ENCODE measurements at regions not wholly inside any gene's neighbourhood (a gene's known extent, or its start where the extent isn't known, plus 50 kb on each side); places are given as distances from the start of the nearest gene placed in this dataset.

DNA sequence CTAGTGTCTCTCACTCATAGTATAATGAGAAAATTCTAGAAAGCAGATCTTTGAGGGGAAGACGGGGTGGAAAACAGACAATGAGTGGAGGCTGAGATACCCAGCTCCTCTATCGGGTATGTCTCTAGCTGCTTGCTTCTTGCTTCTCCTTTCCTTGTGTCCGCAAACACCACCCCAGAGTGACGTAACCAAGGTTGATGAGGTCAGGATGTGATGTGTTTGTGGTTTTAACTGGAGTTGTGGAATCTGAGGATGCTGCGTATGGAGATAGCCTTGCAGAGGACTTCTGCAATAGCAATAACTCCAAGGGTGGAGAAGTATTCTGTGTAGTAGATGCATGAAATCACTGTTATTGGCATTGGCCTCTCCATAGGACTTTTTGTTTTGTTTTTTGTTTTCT is 132.7 kb upstream of the IFNGR1 start:
- no peak overlapping the region for H3K4me3 ChIP-seq (ENCODE audit: low read depth, low read length)
- TF ChIP-seq, protein P1, sequence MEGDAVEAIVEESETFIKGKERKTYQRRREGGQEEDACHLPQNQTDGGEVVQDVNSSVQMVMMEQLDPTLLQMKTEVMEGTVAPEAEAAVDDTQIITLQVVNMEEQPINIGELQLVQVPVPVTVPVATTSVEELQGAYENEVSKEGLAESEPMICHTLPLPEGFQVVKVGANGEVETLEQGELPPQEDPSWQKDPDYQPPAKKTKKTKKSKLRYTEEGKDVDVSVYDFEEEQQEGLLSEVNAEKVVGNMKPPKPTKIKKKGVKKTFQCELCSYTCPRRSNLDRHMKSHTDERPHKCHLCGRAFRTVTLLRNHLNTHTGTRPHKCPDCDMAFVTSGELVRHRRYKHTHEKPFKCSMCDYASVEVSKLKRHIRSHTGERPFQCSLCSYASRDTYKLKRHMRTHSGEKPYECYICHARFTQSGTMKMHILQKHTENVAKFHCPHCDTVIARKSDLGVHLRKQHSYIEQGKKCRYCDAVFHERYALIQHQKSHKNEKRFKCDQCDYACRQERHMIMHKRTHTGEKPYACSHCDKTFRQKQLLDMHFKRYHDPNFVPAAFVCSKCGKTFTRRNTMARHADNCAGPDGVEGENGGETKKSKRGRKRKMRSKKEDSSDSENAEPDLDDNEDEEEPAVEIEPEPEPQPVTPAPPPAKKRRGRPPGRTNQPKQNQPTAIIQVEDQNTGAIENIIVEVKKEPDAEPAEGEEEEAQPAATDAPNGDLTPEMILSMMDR (IDR thresholded peaks at IDR 0.05; ENCODE audit: low read depth, low read length): no peak
- peak; percentile 30 for DNase-seq (ENCODE audit: low read depth, low spot score)
- in situ Hi-C loops (cut with HindIII; ENCODE audit: low sequenced_read_pairs): no loop called here

DNA sequence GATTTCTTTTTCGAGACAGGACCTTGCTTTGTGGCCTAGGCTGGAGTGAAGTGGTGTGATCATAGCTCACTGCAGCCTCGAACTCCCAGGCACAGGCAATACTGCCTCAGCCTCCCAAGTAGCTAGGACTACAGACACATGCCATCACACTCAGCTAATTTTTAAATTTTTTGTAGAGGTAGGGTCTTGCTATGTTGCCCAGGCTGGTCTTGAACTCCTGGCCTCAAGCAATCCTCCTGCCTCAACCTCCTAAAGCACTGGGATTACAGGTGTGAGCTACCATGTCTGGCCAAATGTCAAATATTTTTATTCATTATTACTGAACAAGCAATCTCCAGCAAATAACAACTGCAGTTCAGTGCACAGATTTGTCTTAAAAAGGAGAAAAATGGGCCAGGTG is 131.7 kb upstream of the IFNGR1 start:
- no peak overlapping the region for H3K4me3 ChIP-seq (ENCODE audit: low read depth, low read length)
- no peak for DNase-seq (ENCODE audit: low read depth, low spot score)
- in situ Hi-C loops (cut with HindIII; ENCODE audit: low sequenced_read_pairs): no loop called here

DNA sequence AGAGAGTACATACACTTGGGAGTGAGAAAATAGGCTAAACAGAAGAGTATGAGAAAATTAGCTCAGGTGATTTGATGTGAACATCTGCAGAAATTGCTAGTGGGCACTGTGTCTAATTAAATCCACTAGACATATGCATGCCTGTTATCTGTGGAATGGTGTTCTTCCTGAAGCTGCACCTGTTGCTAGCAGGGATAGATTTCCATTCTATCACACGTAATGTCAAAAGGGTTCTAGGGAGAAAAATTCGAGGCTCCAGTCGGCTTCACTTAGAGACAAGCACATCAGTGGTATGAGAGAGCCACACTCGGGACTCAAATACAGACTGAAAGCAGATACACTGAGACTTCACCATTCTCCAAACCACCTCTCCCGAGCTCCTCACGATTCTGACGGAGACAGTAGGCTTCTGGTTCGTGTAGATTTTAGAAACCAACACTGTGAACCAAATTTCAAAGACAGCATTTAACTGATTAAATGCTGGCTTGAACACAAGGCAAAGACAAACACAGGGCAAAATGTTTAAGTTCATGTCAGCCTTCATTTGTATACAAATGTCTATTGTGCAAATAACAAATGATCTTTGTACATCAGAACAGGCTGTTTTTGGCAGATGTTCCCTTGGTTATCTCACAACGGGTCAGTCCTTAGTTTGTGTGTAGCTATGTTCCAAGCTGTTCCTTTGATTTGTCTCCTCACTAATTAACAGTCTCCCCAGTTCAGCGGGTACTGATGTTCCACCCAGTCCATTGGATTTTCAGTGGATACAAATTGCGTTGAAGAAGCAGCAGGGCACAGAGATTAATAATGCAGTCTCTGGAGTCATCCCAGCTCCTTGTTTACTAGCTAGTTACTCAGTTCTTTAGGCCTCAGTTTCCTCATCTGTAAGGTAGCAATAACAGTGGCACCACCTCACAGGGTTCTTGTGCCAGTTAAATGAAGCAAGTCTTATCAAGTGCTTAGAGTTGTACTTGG is 131.0 kb upstream of the IFNGR1 start:
- TF ChIP-seq, protein P1 (IDR thresholded peaks at IDR 0.05; ENCODE audit: low read depth, low read length): no peak
- in situ Hi-C loops (cut with HindIII; ENCODE audit: low sequenced_read_pairs): no loop called here
- no peak overlapping the region for H3K4me3 ChIP-seq (ENCODE audit: low read depth, low read length)
- DNase-seq (ENCODE audit: low read depth, low spot score): no peak

More for the DNA sequence above, 131.7 kb upstream of the IFNGR1 start:
- TF ChIP-seq, protein P1 (IDR thresholded peaks at IDR 0.05; ENCODE audit: low read depth, low read length): no peak

DNA sequence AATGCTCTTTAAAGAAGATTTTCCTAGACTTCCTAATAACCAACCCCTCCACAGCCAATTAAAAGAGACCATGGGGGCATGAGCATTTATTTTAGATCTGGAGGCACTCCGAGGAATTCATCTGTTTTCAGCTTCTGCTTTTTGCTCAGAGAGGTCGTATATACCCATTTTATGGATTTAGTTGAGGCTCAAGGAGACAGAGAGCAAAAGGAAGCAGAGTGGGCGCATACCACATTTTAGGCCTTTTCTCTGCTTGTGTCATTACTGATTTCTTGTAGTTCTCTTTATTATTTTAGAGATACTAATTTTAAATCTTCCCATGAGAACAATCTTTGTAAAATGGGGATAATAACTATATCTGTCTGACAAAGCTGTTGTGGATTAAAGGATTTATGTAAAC is 129.6 kb upstream of the IFNGR1 start:
- no peak overlapping the region for H3K4me3 ChIP-seq (ENCODE audit: low read depth, low read length)
- DNase-seq (ENCODE audit: low read depth, low spot score): no peak
- in situ Hi-C loops (cut with HindIII; ENCODE audit: low sequenced_read_pairs): no loop called here
- TF ChIP-seq, protein P1 (IDR thresholded peaks at IDR 0.05; ENCODE audit: low read depth, low read length): no peak

DNA sequence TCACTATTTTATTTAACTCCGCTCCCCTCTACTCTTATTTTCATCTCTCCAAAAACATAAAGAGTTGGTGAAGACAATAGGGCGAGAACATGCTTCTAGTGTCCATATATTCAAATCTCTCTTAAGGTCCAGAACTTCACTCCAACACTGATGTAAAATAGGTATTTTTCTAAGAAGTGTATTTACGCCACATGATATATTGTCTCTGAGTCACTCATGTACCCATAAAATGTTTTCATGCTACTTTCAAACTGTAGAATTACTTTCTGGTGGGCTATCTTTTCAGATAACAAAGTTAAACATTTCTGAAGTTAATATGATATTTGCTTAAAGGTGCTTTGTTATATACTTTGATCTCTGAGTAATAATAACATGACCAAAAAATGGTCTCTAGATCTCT is 124.1 kb upstream of the IFNGR1 start:
- in situ Hi-C loops (cut with HindIII; ENCODE audit: low sequenced_read_pairs): no loop called here
- TF ChIP-seq, protein P1 (IDR thresholded peaks at IDR 0.05; ENCODE audit: low read depth, low read length): no peak
- no peak overlapping the region for H3K4me3 ChIP-seq (ENCODE audit: low read depth, low read length)
- DNase-seq (ENCODE audit: low read depth, low spot score): no peak

DNA sequence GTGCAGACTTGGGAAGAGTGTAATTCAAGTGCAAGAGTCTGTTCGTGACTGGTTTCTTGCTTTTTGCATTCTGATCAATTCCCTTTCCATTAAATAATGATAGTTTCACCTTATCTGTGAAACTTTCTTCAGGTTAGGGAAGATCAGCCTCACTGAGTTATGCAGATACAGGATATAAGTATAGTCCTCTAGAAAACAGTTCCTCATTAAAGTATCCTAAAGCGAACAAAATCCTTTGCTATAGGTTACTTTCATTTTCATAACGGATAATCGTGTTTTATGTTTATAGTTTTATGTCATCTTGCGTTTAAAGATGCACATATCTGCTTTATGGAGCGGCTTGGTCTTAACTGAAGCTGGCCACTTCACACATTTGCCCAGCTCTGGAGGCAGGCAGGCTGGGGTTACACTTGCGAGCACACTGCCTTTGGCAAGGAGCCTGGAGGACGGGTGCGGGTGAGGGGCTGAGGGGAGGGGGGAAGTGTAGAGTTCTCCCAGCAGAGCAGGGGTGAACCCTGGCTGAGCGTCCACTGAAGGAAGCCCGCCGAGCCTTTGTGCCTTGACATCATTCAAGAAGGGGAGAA is 123.5 kb upstream of the IFNGR1 start:
- TF ChIP-seq, protein P1 (IDR thresholded peaks at IDR 0.05; ENCODE audit: low read depth, low read length): no peak
- in situ Hi-C loops (cut with HindIII; ENCODE audit: low sequenced_read_pairs): no loop called here

More for the DNA sequence above, 123.5 kb upstream of the IFNGR1 start:
- H3K4me3 ChIP-seq (ENCODE audit: low read depth, low read length): peak overlapping the region; percentile 9
- DNase-seq (ENCODE audit: low read depth, low spot score): no peak

Measured in astrocyte of the spinal cord (primary cell).